Upper lobe of left lung (tissue), 4 donors: ENCODE measurements at regions not wholly inside any gene's neighbourhood (a gene's known extent, or its start where the extent isn't known, plus 50 kb on each side); places are given as distances from the start of the nearest gene placed in this dataset.

Source experiments
- POLR2A ChIP-seq, 4 donors: fragments of 450-650 bp; IDR thresholded peaks; one replicate each; pipeline ENCODE4 v1.5.1; 2016 to 2017; ENCODE audit warnings: antibody characterized with exemption in 4 of 4, mild to moderate bottlenecking in 2 of 4
- POLR2AphosphoS5 ChIP-seq, 2 donors: sonication (generic); formaldehyde crosslinking; IDR thresholded peaks; one replicate each; pipeline ENCODE4 v1.5.1; 2017; ENCODE audit warnings: antibody characterized with exemption in 2 of 2
- TF ChIP-seq, protein P1 (sequence below), 6 experiments: fragments of 450-650 bp in 4 of 6; fragments of 200-600 bp in 2 of 6; sonication (generic) in 2 of 6; IDR thresholded peaks; one replicate each; pipeline ENCODE4 v1.5.1; 2016 to 2019; ENCODE audit warnings: antibody characterized with exemption in 6 of 6

DNA sequence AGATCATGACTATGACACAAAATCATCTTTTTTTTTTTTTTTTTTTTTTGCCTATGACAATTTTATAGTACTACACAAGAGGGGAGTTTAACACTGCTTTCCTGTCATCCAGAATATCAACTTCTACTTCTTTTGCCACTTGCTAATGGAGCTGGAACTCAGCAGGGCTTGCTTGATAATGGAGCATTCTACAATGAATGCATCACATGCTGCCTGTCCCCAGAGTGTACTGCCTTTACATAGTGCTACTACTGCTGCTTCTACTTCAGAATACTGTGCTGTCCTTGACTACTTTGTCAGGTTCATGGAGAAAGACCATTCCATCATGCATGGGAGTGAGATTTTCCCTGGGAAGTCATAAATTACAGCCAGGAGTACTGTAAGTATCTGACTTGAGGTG is 338.6 kb upstream of the SEMA3A start:
- no peak for TF ChIP-seq POLR2A (IDR thresholded peaks at IDR 0.05)
- TF ChIP-seq, protein P1, sequence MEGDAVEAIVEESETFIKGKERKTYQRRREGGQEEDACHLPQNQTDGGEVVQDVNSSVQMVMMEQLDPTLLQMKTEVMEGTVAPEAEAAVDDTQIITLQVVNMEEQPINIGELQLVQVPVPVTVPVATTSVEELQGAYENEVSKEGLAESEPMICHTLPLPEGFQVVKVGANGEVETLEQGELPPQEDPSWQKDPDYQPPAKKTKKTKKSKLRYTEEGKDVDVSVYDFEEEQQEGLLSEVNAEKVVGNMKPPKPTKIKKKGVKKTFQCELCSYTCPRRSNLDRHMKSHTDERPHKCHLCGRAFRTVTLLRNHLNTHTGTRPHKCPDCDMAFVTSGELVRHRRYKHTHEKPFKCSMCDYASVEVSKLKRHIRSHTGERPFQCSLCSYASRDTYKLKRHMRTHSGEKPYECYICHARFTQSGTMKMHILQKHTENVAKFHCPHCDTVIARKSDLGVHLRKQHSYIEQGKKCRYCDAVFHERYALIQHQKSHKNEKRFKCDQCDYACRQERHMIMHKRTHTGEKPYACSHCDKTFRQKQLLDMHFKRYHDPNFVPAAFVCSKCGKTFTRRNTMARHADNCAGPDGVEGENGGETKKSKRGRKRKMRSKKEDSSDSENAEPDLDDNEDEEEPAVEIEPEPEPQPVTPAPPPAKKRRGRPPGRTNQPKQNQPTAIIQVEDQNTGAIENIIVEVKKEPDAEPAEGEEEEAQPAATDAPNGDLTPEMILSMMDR (IDR thresholded peaks at IDR 0.05): no peak
- no peak for TF ChIP-seq POLR2AphosphoS5 (IDR thresholded peaks at IDR 0.05)
